ENCODE measurements at regions not wholly inside any gene's neighbourhood (a gene's known extent, or its start where the extent isn't known, plus 50 kb on each side); places are given as distances from the start of the nearest gene placed in this dataset.
A peak's percentile ranks its signal among the peaks of the same experiment; 100 is the strongest.

GRCh38 chr1:5436808-5437207 is 555.4 kb downstream of the NPHP4 start:
- no peak overlapping the region for H3K9ac ChIP-seq (ENCODE audit: low read depth, low read length, poor library complexity)
- WGBS, 2 donors (ENCODE audit: extremely low coverage in 2 of 2, insufficient read length in 2 of 2, insufficient replicate concordance in 1 of 2): no CpG with 5 or more reads among the region's 2 CpGs

GRCh38 chr1:5435414-5435813 is 556.8 kb downstream of the NPHP4 start:
- H3K9me3 ChIP-seq (replicated peaks in 1 of 2; ENCODE audit: control insufficient read depth in 2 of 2, insufficient read depth in 1 of 2, low read depth in 1 of 2, low read length in 2 of 2): peaks cover 0 to 6% of the 10 kb centered on the region in 2 donors
- H3K23ac ChIP-seq (ENCODE audit: low read depth, low read length, poor library complexity): no peak overlapping the region
- no peaks in the 10 kb centered on the region for H3K79me1 ChIP-seq (ENCODE audit: low read depth, low read length)
- H2AFZ ChIP-seq (ENCODE audit: low read length): no peak overlapping the region
- no peaks in the 10 kb centered on the region for H3K27me3 ChIP-seq (ENCODE audit: control insufficient read depth in 3 of 3, insufficient read depth in 3 of 3, low read depth in 1 of 3, low read length in 3 of 3)
- H2AK5ac ChIP-seq (ENCODE audit: low read depth, low read length): no peak overlapping the region
- no peak overlapping the region for H4K8ac ChIP-seq (ENCODE audit: low read depth, low read length)
- no peak overlapping the region for H2BK5ac ChIP-seq (ENCODE audit: low read length)
- no CpG with 5 or more reads among the region's 6 CpGs for WGBS, 2 donors (ENCODE audit: extremely low coverage in 2 of 2, insufficient read length in 2 of 2, insufficient replicate concordance in 1 of 2)
- no peak overlapping the region for H3K4me3 ChIP-seq (ENCODE audit: low read length in 2 of 2)
- no peak for DNase-seq (ENCODE audit: low spot score)
- no peaks in the 10 kb centered on the region for H3K36me3 ChIP-seq (replicated peaks in 1 of 2; ENCODE audit: control insufficient read depth in 2 of 2, insufficient read depth in 2 of 2, low read length in 2 of 2)
- no peak overlapping the region for H3K4ac ChIP-seq (ENCODE audit: low read length)
- H4K91ac ChIP-seq (ENCODE audit: low read depth, low read length, poor library complexity): no peak overlapping the region
- H3K9ac ChIP-seq (ENCODE audit: low read depth, low read length, poor library complexity): no peak overlapping the region
- peak overlapping the region; percentile 29 for H3K18ac ChIP-seq (ENCODE audit: low read length)
- no peak overlapping the region for H2BK15ac ChIP-seq (ENCODE audit: low read length)
- no peak overlapping the region for H2BK120ac ChIP-seq (ENCODE audit: low read depth, low read length)
- no peak overlapping the region for H2BK12ac ChIP-seq (ENCODE audit: low read length)
- H3K4me1 ChIP-seq (ENCODE audit: control insufficient read depth in 2 of 2, insufficient read depth in 1 of 2, low read depth in 1 of 2, low read length in 2 of 2): no peaks in the 10 kb centered on the region
- H3K4me2 ChIP-seq (ENCODE audit: insufficient read depth, low read length, poor library complexity, severe bottlenecking): no peak overlapping the region
- H3K27ac ChIP-seq (replicated peaks; ENCODE audit: low read length): no peak overlapping the region
- H3K14ac ChIP-seq (ENCODE audit: low read length): no peak overlapping the region

More at GRCh38 chr1:5436808-5437207, 555.4 kb downstream of the NPHP4 start:
- Histone ChIP-seq H2AK5ac (ENCODE audit: low read depth, low read length) (no peak overlapping the region), H2BK5ac (ENCODE audit: low read length) (no peak overlapping the region), H2BK120ac (ENCODE audit: low read depth, low read length) (no peak overlapping the region), H3K4me1 (ENCODE audit: control insufficient read depth in 2 of 2, insufficient read depth in 1 of 2, low read depth in 1 of 2, low read length in 2 of 2) (no peaks in the 10 kb centered on the region), H2BK12ac (ENCODE audit: low read length) (no peak overlapping the region), H3K79me1 (ENCODE audit: low read depth, low read length) (no peaks in the 10 kb centered on the region), H4K91ac (ENCODE audit: low read depth, low read length, poor library complexity) (no peak overlapping the region), H3K27ac (replicated peaks; ENCODE audit: low read length) (no peak overlapping the region), H3K27me3 (ENCODE audit: control insufficient read depth in 3 of 3, insufficient read depth in 3 of 3, low read depth in 1 of 3, low read length in 3 of 3) (no peaks in the 10 kb centered on the region), H3K9me3 (replicated peaks in 1 of 2; ENCODE audit: control insufficient read depth in 2 of 2, insufficient read depth in 1 of 2, low read depth in 1 of 2, low read length in 2 of 2) (peaks cover 0 to 6% of the 10 kb centered on the region in 2 donors), H3K4ac (ENCODE audit: low read length) (no peak overlapping the region), H4K8ac (ENCODE audit: low read depth, low read length) (no peak overlapping the region), H3K4me2 (ENCODE audit: insufficient read depth, low read length, poor library complexity, severe bottlenecking) (no peak overlapping the region), H3K4me3 (ENCODE audit: low read length in 2 of 2) (no peak overlapping the region), H3K36me3 (replicated peaks in 1 of 2; ENCODE audit: control insufficient read depth in 2 of 2, insufficient read depth in 2 of 2, low read length in 2 of 2) (no peaks in the 10 kb centered on the region), H2BK15ac (ENCODE audit: low read length) (no peak overlapping the region), H3K14ac (ENCODE audit: low read length) (no peak overlapping the region), H3K23ac (ENCODE audit: low read depth, low read length, poor library complexity) (no peak overlapping the region), H3K18ac (ENCODE audit: low read length) (no peak overlapping the region), H2AFZ (ENCODE audit: low read length) (no peak overlapping the region)
- no peak for DNase-seq (ENCODE audit: low spot score)

GRCh38 chr1:5432436-5432835 is 559.8 kb downstream of the NPHP4 start:
- no peak overlapping the region for H4K91ac ChIP-seq (ENCODE audit: low read depth, low read length, poor library complexity)
- DNase-seq (ENCODE audit: low spot score): no peak
- no peak overlapping the region for H2BK12ac ChIP-seq (ENCODE audit: low read length)
- no peak overlapping the region for H2BK15ac ChIP-seq (ENCODE audit: low read length)
- H3K18ac ChIP-seq (ENCODE audit: low read length): no peak overlapping the region
- H2AFZ ChIP-seq (ENCODE audit: low read length): no peak overlapping the region
- H4K8ac ChIP-seq (ENCODE audit: low read depth, low read length): no peak overlapping the region
- H3K4me1 ChIP-seq (ENCODE audit: control insufficient read depth in 2 of 2, insufficient read depth in 1 of 2, low read depth in 1 of 2, low read length in 2 of 2): no peaks in the 10 kb centered on the region
- no CpG with 5 or more reads among the region's 5 CpGs for WGBS, 2 donors (ENCODE audit: extremely low coverage in 2 of 2, insufficient read length in 2 of 2, insufficient replicate concordance in 1 of 2)
- no peak overlapping the region for H2BK120ac ChIP-seq (ENCODE audit: low read depth, low read length)
- no peak overlapping the region for H3K23ac ChIP-seq (ENCODE audit: low read depth, low read length, poor library complexity)
- no peak overlapping the region for H3K9ac ChIP-seq (ENCODE audit: low read depth, low read length, poor library complexity)
- H3K4me2 ChIP-seq (ENCODE audit: insufficient read depth, low read length, poor library complexity, severe bottlenecking): no peak overlapping the region
- no peak overlapping the region for H3K4me3 ChIP-seq (ENCODE audit: low read length in 2 of 2)
- H3K14ac ChIP-seq (ENCODE audit: low read length): no peak overlapping the region
- H3K36me3 ChIP-seq (replicated peaks in 1 of 2; ENCODE audit: control insufficient read depth in 2 of 2, insufficient read depth in 2 of 2, low read length in 2 of 2): no peaks in the 10 kb centered on the region
- no peaks in the 10 kb centered on the region for H3K79me1 ChIP-seq (ENCODE audit: low read depth, low read length)
- no peak overlapping the region for H3K27ac ChIP-seq (replicated peaks; ENCODE audit: low read length)
- H2AK5ac ChIP-seq (ENCODE audit: low read depth, low read length): peak overlapping the region; percentile 12
- peaks cover 0 to 8% (median 0%) of the 10 kb centered on the region in 3 experiments for H3K27me3 ChIP-seq (ENCODE audit: control insufficient read depth in 3 of 3, insufficient read depth in 3 of 3, low read depth in 1 of 3, low read length in 3 of 3)
- no peak overlapping the region for H2BK5ac ChIP-seq (ENCODE audit: low read length)
- no peak overlapping the region for H3K4ac ChIP-seq (ENCODE audit: low read length)
- no peaks in the 10 kb centered on the region for H3K9me3 ChIP-seq (replicated peaks in 1 of 2; ENCODE audit: control insufficient read depth in 2 of 2, insufficient read depth in 1 of 2, low read depth in 1 of 2, low read length in 2 of 2)

- H3K79me1 ChIP-seq (ENCODE audit: low read depth, low read length): no peaks in the 10 kb centered on the region
- H2AFZ ChIP-seq (ENCODE audit: low read length): no peak overlapping the region
- H2AK5ac ChIP-seq (ENCODE audit: low read depth, low read length): no peak overlapping the region
- no peak overlapping the region for H2BK5ac ChIP-seq (ENCODE audit: low read length)
- H3K4me3 ChIP-seq (ENCODE audit: low read length in 2 of 2): no peak overlapping the region
- no peaks in the 10 kb centered on the region for H3K4me1 ChIP-seq (ENCODE audit: control insufficient read depth in 2 of 2, insufficient read depth in 1 of 2, low read depth in 1 of 2, low read length in 2 of 2)
- no peak overlapping the region for H3K14ac ChIP-seq (ENCODE audit: low read length)
- peaks cover 0 to 13% (median 0%) of the 10 kb centered on the region in 3 experiments for H3K27me3 ChIP-seq (ENCODE audit: control insufficient read depth in 3 of 3, insufficient read depth in 3 of 3, low read depth in 1 of 3, low read length in 3 of 3)
- H4K91ac ChIP-seq (ENCODE audit: low read depth, low read length, poor library complexity): no peak overlapping the region
- no peak overlapping the region for H3K18ac ChIP-seq (ENCODE audit: low read length)
- no peaks in the 10 kb centered on the region for H3K36me3 ChIP-seq (replicated peaks in 1 of 2; ENCODE audit: control insufficient read depth in 2 of 2, insufficient read depth in 2 of 2, low read length in 2 of 2)
- H2BK120ac ChIP-seq (ENCODE audit: low read depth, low read length): no peak overlapping the region
- DNase-seq (ENCODE audit: low spot score): no peak
- no peak overlapping the region for H2BK12ac ChIP-seq (ENCODE audit: low read length)
- no peak overlapping the region for H3K9ac ChIP-seq (ENCODE audit: low read depth, low read length, poor library complexity)
- no peak overlapping the region for H2BK15ac ChIP-seq (ENCODE audit: low read length)
- no peak overlapping the region for H4K8ac ChIP-seq (ENCODE audit: low read depth, low read length)
- no peak overlapping the region for H3K4me2 ChIP-seq (ENCODE audit: insufficient read depth, low read length, poor library complexity, severe bottlenecking)
- no peak overlapping the region for H3K27ac ChIP-seq (replicated peaks; ENCODE audit: low read length)
- no peak overlapping the region for H3K23ac ChIP-seq (ENCODE audit: low read depth, low read length, poor library complexity)
- H3K4ac ChIP-seq (ENCODE audit: low read length): no peak overlapping the region
- H3K9me3 ChIP-seq (replicated peaks in 1 of 2; ENCODE audit: control insufficient read depth in 2 of 2, insufficient read depth in 1 of 2, low read depth in 1 of 2, low read length in 2 of 2): no peaks in the 10 kb centered on the region
- WGBS, 2 donors (ENCODE audit: extremely low coverage in 2 of 2, insufficient read length in 2 of 2, insufficient replicate concordance in 1 of 2): no CpG with 5 or more reads among the region's 15 CpGs
Measured at GRCh38 chr1:5430911-5431697, 561.1 kb downstream of the NPHP4 start.
